Sigmoid colon (tissue), 6 donors: ENCODE measurements at regions not wholly inside any gene's neighbourhood (a gene's known extent, or its start where the extent isn't known, plus 50 kb on each side); places are given as distances from the start of the nearest gene placed in this dataset.

Experiments
- DNase-seq: peaks from one replicate; pipeline ENCODE4 v3.0.0-alpha.2; 2019
- H3K27ac ChIP-seq, 4 donors: fragments of 200-600 bp; sonication (generic); one replicate each; pipeline ENCODE4 v1.5.1; 2016 to 2019; ENCODE audit warnings: mild to moderate bottlenecking in 1 of 4
- H3K27me3 ChIP-seq, 3 donors: fragments of 200-600 bp; sonication (generic); one replicate each; pipeline ENCODE4 v1.5.1; 2019; ENCODE audit warnings: mild to moderate bottlenecking in 1 of 3
- H3K36me3 ChIP-seq, 4 donors: fragments of 200-600 bp; sonication (generic); one replicate each; pipeline ENCODE4 v1.5.1; 2016 to 2019
- H3K4me1 ChIP-seq, 4 donors: fragments of 200-600 bp; sonication (generic); one replicate each; pipeline ENCODE4 v1.5.1; 2017 to 2019
- H3K4me3 ChIP-seq, 4 donors: fragments of 200-600 bp; sonication (generic); one replicate each; pipeline ENCODE4 v1.5.1; 2017 to 2019; ENCODE audit warnings: mild to moderate bottlenecking in 2 of 4, moderate library complexity in 1 of 4
- H3K9me3 ChIP-seq, 4 donors: fragments of 200-600 bp in 3 of 4; sonication (generic) in 3 of 4; one replicate each; pipeline versions ENCODE4 v1.5.1 to v1.6.1; 2013 to 2019
- EP300 ChIP-seq, 4 donors: sonication (generic); formaldehyde crosslinking; IDR thresholded peaks; one replicate each; pipeline ENCODE4 v1.6.1; 2017; ENCODE audit warnings: antibody characterized with exemption in 4 of 4
- POLR2A ChIP-seq, 2 donors: fragments of 450-650 bp; IDR thresholded peaks; one replicate each; pipeline ENCODE4 v1.6.1; 2016; ENCODE audit warnings: antibody characterized with exemption in 2 of 2, mild to moderate bottlenecking in 2 of 2, moderate library complexity in 2 of 2
- POLR2AphosphoS5 ChIP-seq, 4 donors: sonication (generic); formaldehyde crosslinking; IDR thresholded peaks; one replicate each; pipeline ENCODE4 v1.6.1; 2017; ENCODE audit warnings: antibody characterized with exemption in 4 of 4
- WGBS, 2 donors: extraction: QIAGEN DNeasy Blood & Tissue Kit; methylation state at CpG; one replicate each; pipeline ENCODE4 v1.1.7; 2013; 5-methylcytosine and 5-hydroxymethylcytosine counted together
- intact Hi-C: fragments of 100-400 bp; cut with DNase I; formaldehyde crosslinking; loops from one replicate; pipeline ENCODE4 v1.15.1; 2023
- TF ChIP-seq, protein P1 (sequence below), 4 experiments: fragments of 450-650 bp in 3 of 4; fragments of 200-600 bp in 1 of 4; IDR thresholded peaks; one replicate each; pipeline ENCODE4 v1.5.1; 2016 to 2019; ENCODE audit warnings: antibody characterized with exemption in 4 of 4, mild to moderate bottlenecking in 3 of 4, moderate library complexity in 2 of 4
- donor health status: healthy with polysubstance abuse.
- donor health status: healthy.

GRCh38 chr15:81856001-81856633 is 189.7 kb downstream of the MEX3B start:
- intact Hi-C loops = no loop called here
- no peak overlapping the region for H3K4me3 ChIP-seq
- no peaks in the 10 kb centered on the region for H3K27me3 ChIP-seq
- TF ChIP-seq POLR2AphosphoS5 (IDR thresholded peaks at IDR 0.05) (no peak), EP300 (IDR thresholded peaks at IDR 0.05) (no peak), POLR2A (IDR thresholded peaks at IDR 0.05) (no peak)
- TF ChIP-seq, protein P1, sequence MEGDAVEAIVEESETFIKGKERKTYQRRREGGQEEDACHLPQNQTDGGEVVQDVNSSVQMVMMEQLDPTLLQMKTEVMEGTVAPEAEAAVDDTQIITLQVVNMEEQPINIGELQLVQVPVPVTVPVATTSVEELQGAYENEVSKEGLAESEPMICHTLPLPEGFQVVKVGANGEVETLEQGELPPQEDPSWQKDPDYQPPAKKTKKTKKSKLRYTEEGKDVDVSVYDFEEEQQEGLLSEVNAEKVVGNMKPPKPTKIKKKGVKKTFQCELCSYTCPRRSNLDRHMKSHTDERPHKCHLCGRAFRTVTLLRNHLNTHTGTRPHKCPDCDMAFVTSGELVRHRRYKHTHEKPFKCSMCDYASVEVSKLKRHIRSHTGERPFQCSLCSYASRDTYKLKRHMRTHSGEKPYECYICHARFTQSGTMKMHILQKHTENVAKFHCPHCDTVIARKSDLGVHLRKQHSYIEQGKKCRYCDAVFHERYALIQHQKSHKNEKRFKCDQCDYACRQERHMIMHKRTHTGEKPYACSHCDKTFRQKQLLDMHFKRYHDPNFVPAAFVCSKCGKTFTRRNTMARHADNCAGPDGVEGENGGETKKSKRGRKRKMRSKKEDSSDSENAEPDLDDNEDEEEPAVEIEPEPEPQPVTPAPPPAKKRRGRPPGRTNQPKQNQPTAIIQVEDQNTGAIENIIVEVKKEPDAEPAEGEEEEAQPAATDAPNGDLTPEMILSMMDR (IDR thresholded peaks at IDR 0.05) = no peak
- H3K4me1 ChIP-seq = peaks cover 0 to 7% (median 0%) of the 10 kb centered on the region in 4 donors
- no peak for DNase-seq
- H3K9me3 ChIP-seq = no peaks in the 10 kb centered on the region
- no peak overlapping the region for H3K27ac ChIP-seq
- WGBS, 2 donors = 89 to 90% methylated on average over 10 of the region's 10 CpGs
- H3K36me3 ChIP-seq = no peaks in the 10 kb centered on the region

DNA sequence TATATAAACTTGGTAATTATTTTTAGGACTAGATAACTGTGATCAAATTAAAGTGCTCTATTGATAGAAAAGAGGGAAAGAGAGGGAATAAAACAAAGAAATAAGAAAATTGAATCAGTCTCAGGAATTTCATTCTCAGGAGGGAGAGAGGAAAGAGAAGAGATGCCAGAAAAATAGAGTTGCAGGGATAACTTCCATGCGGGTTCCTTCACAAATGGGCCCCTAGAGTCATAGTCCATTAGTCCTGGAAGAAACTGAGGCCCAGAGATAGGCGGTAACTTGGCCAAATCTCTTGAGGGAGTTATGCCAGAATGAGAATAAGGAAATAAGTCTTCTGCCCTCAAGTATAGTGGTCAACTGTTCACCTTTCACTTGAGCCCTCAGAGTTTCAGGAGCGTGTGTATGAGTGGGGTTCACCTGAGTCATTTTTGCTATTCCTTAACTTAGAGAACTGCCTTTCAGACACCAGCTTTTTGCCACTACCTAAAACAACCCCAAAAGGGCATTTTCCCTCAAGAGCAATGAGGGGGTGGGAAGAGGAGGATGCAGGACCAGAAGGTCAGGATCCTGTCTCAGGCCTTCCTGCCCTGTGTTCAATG is 192.6 kb downstream of the MEX3B start:
- 90 to 93% methylated on average over 3 of the region's 3 CpGs for WGBS, 2 donors
- Histone ChIP-seq H3K27me3 (no peaks in the 10 kb centered on the region), H3K4me1 (peaks cover 0 to 7% (median 0%) of the 10 kb centered on the region in 4 donors), H3K9me3 (no peaks in the 10 kb centered on the region), H3K27ac (no peak overlapping the region), H3K4me3 (no peak overlapping the region), H3K36me3 (no peaks in the 10 kb centered on the region)
- DNase-seq = no peak
- TF ChIP-seq EP300 (IDR thresholded peaks at IDR 0.05) (no peak), POLR2AphosphoS5 (IDR thresholded peaks at IDR 0.05) (no peak), POLR2A (IDR thresholded peaks at IDR 0.05) (no peak)
- TF ChIP-seq, protein P1 (IDR thresholded peaks at IDR 0.05) = no peak
- intact Hi-C loops = no loop called here

DNA sequence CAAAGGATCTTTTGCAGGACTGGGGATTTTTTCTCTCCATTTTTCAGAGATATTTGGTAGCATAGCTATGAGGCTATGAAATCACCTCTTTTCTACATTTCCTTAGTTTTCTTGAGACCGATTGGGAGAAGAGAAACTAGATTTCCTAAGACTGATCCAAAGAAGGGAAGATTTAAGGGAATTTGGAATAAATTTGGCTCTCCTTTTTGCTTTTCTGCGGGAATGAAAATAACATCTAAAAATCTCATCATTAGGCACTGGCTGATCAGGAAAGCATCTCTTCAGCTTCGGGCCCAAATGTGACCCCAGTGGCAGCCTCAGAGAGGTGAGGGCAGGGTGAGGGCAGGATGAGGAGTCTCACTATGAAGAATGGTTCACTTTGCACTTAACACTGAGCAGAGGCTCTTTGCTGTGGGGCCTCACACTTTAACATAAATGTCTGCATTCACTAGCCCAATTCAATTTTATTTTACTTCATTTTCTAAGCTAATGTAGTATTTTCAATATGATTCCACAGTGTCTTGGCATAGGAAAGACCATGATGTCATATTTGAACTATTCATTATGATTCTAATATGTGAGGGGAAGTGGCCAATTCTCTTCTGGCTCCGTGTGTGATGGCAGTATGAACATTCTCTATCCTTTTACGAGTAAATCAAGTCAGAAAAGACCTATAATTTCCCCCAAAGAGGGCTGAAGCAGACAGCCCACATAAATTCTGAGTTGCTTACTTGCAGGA is 193.2 kb downstream of the MEX3B start:
- no peaks in the 10 kb centered on the region for H3K27me3 ChIP-seq
- H3K27ac ChIP-seq = no peak overlapping the region
- H3K4me3 ChIP-seq = no peak overlapping the region
- 77 to 82% methylated on average over 5 of the region's 5 CpGs for WGBS, 2 donors
- H3K4me1 ChIP-seq = peaks cover 0 to 7% (median 0%) of the 10 kb centered on the region in 4 donors
- TF ChIP-seq, protein P1 (IDR thresholded peaks at IDR 0.05) = no peak
- TF ChIP-seq POLR2A (IDR thresholded peaks at IDR 0.05) = no peak
- no peak for TF ChIP-seq EP300 (IDR thresholded peaks at IDR 0.05)
- no peak for TF ChIP-seq POLR2AphosphoS5 (IDR thresholded peaks at IDR 0.05)
- no peak for DNase-seq
- H3K9me3 ChIP-seq = no peaks in the 10 kb centered on the region
- no peaks in the 10 kb centered on the region for H3K36me3 ChIP-seq
- intact Hi-C loops = no loop called here

- Histone ChIP-seq H3K27me3 (no peaks in the 10 kb centered on the region), H3K4me1 (peaks cover 0 to 7% (median 0%) of the 10 kb centered on the region in 4 donors), H3K4me3 (no peak overlapping the region), H3K27ac (no peak overlapping the region), H3K9me3 (no peaks in the 10 kb centered on the region), H3K36me3 (no peaks in the 10 kb centered on the region)
- intact Hi-C loops = no loop called here
- 73 to 86% methylated on average over 7 of the region's 7 CpGs for WGBS, 2 donors
- TF ChIP-seq POLR2AphosphoS5 (IDR thresholded peaks at IDR 0.05) (no peak), POLR2A (IDR thresholded peaks at IDR 0.05) (no peak), EP300 (IDR thresholded peaks at IDR 0.05) (no peak)
- TF ChIP-seq, protein P1 (IDR thresholded peaks at IDR 0.05) = no peak
- DNase-seq = no peak
Measured at GRCh38 chr15:81851757-81852156, 194.1 kb downstream of the MEX3B start.
